ENCODE measurements at regions not wholly inside any gene's neighbourhood (a gene's known extent, or its start where the extent isn't known, plus 50 kb on each side); places are given as distances from the start of the nearest gene placed in this dataset.
A peak's percentile ranks its signal among the peaks of the same experiment; 100 is the strongest.

DNA sequence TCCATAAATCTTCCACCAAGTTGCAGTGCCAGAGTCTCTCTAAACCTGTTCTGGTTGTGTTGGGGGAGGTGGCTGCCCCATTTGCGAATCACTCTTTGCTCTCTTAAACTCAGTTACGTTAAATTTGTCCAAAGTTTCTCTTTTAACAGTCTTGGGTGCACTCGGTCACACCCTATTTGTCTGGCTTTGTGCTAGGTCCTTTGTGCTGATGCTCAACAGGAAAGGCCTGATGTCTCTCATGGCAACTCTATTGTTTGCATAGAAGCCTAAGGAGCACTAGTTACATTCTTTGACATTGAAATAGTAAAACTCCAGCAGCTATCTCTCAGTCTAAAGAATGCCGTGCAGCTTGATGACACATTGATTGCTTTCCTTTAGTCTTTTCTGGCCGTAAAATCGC lies 105.1 kb downstream of the TRMT11 start:
- DNase-seq (ENCODE audit: low read depth): no peak

DNA sequence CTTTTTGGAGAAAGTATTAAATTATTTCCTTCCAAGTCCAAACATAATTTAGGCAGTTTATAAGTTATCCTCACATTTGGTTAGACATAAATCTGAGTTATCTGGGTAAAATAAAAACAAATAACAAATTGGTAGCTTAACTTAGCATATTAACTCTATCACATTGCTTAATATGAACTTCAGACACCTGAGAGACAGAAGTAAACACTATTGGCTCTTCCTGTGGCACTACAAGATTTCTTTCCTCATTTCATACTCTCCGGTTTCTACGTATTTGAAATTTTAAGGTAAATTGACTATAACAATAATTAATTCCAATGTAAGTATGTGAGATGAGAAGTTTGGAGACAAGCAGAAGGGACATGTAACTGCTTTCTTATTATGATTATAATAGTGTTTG lies 106.8 kb downstream of the TRMT11 start:
- no peak for DNase-seq (ENCODE audit: low read depth)

DNA sequence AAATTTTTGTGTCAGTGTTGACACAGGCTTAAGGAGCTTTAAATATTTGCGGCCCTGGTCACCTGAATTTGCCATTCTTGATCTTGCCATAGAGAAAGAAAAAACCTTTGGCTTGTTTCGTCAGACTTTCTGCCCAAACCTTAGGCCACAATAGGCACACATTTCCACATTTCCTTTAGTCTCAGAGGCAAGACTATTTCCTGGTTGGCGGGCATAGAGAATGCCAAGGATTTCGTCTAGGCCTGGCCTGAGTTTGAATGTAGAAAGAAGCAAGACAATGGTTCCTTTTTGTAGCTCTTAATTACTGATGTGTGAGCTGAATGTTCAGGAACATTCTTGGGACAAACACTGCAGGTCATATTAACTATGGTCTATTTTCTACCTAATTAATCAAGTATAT lies 108.1 kb downstream of the TRMT11 start:
- no peak for DNase-seq (ENCODE audit: low read depth)

DNA sequence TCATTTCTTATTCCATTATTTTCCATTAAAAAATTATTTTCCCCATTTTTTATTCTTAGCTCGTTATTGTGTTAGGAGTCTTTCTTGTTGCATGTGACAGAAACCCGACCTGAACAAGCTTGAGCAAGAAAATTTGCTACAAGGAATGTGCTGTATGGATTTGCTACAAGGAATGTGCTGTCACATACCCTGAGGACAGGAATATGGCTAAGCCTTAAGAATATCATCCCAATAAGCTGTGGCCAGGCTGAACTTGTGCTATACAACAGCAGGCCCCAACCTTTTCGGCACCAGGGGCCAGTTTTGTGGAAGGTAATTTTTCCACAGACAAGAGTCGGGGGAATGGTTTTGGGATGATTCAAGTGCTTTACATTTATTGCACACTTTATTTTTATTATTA lies 114.0 kb downstream of the TRMT11 start:
- DNase-seq (ENCODE audit: low read depth): no peak

DNA sequence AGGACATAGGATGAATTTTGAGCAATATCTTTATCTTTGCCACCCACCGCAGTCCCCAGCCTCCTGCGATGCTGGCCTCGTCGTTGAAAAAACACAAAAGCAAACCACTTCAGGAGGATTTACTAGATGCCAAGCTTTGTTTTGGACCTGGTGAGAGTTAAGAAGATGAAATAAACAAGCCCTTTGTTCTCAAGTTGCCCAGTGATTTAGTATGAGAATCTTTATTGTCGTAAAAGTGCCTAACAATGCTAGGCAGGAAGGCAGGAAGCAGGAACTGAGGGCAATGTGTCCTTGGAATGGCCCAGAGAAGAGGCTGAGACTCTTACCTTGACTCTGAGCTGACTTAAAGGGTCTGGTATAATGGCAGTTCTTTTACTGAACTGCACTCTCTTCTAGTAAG lies 116.0 kb downstream of the TRMT11 start:
- DNase-seq (ENCODE audit: low read depth): no peak

DNA sequence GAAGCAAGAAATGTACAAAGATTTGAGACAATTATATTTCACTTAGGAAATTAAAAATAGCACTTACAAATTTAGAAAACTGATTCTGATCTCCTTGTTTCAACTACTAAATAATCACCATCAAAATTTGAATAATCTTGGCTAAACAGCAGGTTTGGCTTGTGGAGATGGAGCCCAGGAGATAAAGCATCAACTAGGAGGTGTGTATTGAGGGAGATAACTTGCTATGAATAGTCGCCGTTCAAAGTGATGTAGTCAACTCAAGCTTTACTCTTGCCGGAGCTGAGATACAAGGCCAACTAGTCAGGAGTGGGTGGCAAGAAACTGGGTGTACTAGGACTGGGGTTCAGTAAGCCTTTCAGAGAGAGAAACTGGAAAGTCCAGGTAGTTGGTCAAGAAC lies 117.7 kb downstream of the TRMT11 start:
- DNase-seq (ENCODE audit: low read depth): no peak

DNA sequence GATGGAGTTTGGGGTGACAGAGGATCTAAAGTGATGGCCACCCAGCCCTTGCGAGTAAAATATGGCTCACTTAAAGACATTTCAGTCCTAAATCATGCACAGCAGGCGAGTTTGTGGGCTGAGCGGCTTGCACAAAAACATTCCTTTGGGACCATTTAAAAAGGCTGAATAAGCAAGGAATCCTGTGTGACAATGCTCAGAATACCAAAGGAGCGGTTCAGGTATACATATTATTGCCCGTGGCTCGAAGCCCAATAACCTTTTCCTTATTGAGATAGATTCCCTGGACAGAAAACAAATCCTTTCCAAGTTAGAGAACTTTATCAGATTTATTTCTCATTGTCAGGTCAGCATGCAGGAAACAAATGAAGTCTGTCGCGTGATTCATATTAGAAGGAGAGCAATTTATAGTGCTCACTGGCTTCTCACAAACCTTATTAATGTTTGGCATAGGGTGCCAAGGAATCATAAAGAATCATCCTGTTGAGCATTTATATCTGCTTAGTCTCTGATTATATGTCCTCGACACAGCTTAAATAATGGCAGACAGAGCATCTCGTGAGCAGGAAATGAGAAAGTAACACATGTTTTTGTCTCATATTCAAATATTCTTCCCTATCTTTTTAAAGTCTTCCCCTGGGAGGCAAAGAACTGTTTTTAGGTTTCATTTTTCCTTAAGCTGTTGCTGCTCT lies 121.3 kb downstream of the TRMT11 start:
- DNase-seq (ENCODE audit: low read depth): no peak

DNA sequence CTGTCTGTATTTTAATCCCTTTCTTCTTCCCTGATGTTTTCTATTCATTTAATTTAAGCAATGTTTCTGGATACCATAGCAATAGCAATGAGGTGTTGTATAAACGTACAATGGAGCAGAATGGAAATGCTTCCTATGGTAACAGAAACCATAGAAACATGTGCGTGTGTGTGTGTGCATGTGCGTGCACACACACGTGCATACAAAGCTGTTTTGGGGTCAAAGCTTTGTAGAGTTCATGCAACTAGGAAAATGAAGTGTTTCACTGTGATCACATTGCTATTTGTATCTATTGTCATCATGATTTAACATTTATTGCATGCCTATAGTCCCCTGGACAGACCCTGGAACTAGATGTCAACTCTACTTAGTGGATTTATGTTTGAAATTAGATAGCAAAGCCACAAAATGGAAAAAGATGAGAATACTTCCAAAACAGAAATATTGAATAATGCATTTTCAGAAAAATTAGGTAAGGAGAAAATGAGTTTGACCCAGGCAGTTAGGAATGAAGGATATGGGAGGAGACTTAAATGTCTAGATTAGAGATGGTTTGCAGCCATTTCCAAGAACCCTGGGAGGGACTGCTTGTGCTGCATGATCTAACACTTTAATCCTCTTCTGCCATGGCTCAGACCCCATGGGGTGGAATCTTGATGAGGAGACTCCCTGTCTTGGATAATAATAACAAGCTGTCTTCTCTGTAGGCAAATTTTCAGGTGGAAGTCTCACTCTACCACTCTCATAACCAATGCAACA lies 124.4 kb downstream of the TRMT11 start:
- no peak for DNase-seq (ENCODE audit: low read depth)

DNA sequence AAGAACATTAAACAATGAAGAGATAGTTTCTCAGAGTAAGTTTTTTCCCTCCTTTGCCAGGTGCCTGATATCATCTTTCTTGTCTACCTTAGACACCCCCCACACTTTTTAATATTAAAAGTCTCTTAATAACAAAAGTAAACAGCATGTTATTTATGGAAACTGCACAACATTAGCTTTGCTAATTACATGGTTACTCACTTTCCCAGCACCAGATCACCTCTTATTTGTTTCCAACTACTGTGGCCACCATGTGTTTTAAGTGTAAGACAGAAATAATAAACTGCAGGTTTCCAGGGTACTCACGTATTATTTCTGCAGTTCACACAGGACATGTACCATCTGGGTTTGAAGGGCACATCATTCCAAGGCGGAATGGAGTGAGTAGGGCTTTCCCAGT lies 125.0 kb downstream of the TRMT11 start:
- DNase-seq (ENCODE audit: low read depth): no peak

DNA sequence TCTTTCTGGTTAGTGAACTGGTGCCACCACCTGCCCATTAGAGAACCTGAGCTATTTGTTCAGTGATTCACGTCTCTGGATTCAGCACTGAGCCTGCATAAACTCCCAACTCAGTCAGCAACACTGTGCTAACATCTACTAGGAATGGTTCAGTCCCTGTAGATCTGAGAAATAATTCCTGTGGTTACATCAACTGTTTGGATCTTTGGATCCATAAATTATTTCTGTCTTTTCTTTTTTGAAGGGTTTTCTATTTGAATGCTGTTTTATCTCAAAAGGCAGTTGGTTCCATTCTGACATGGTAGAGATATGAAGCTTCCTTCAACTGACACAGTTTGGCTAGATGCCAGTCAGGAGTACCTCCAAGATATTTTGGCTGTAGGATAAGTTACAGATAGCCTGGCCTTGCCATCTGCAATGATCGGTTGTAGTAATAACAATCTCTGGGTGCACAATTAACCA lies 125.9 kb downstream of the TRMT11 start:
- DNase-seq (ENCODE audit: low read depth): peak; percentile 29

DNA sequence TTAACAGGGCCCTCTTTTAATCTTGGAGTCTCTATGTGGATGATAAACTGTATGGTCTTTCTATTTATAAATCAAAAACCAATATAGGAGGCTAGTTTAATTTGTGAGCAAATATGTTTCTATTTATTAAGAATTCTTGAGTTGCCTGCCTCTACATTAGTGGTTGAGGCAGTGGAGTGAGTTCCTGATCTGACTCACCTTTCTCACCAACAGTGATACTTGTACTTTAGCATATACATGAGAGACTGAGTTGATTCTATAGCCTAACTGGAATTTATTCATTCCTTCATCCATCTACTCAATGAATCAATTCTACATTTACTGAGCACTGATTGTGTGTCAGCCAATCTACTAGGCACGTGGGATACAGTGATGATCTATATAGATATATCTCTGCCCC lies 126.9 kb downstream of the TRMT11 start:
- DNase-seq (ENCODE audit: low read depth): no peak

DNA sequence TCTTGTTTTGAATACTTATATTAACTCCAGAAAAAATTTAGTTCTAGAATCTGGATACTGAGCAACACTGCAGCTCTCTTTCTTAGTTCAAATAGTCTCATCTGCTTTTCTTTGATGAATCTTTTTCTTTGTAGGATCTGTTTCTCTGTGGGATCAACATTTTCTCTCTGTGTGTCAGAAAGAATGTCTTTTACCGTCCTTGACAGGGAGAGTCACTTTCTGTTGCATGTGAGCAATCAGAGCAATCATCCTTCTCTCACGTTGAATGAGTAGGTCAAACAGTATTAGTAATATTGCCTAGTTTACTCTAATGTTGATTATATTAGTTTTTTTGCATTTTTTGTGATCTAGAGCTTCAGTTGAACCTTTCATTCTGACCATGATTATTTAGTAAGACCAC lies 130.9 kb downstream of the TRMT11 start:
- DNase-seq (ENCODE audit: low read depth): no peak

DNA sequence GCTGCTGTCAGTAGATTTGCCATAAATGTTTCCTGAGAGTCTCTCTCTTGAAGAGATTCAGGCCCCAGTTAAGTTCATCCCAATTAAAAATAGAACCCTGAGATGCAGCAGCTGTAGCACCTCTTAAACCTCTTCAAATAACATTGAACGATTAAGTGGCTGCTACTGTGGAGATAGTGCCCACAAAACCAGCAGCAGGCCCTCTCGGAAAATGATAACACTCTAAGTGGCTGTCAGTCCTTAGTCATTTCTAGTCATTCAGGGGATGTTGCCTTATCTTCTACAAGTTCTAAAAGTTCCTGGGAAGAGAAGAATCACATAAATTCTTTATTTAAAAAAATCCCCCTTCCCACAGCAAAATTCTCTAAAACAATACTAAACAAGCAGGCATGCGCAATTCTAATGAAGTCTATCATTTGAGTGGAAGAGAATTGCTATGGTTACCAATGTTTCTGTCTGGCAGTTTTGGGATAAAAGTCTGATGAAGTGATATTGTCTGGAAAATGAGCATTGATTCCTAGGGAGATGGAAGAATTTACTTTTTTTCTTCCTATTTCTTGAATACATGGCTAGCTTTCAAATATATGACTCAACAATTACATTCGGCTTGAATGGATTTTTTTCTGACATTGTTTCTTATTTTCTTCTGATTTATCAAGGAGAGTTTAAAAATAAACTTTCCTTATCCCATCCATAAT lies 131.9 kb downstream of the TRMT11 start:
- DNase-seq (ENCODE audit: low read depth): no peak

DNA sequence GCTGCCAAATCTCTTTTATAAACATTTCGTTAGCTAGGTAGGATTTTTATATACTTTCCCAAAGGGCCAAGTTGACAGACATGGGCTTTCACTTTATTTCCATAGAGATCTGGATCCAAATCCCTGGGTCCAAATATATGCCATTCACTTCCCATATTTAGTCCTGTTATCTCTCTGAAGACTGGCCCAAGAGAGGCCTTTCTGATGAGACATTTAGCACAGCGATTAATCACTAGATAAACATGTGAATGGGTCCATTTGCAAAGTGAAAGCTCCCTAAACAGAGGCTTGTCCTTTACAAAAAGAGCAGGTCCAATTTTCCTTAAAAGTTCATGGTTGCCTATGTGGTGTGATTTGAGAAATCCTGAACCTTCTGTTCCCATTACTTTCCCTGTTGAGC lies 132.6 kb downstream of the TRMT11 start:
- no peak for DNase-seq (ENCODE audit: low read depth)

DNA sequence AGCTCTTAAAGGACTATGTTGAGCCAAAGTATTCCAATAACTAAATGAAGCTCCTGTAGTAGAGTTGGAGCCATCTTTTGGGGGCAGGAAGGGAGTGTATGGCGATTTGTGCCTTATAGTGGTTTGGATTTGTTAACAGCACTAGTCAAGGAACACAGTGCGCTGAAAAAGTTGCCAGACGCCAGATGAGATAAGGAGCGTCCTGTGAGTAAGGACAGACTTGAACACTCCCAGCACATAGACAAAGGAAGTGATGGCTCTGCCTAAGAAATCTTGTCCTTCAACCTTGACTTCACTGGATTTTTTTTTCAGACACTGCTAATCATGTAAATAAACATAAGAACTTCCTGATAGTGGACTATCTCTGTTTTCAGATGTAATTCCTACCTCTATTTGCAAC lies 136.9 kb downstream of the TRMT11 start:
- DNase-seq (ENCODE audit: low read depth): no peak

DNA sequence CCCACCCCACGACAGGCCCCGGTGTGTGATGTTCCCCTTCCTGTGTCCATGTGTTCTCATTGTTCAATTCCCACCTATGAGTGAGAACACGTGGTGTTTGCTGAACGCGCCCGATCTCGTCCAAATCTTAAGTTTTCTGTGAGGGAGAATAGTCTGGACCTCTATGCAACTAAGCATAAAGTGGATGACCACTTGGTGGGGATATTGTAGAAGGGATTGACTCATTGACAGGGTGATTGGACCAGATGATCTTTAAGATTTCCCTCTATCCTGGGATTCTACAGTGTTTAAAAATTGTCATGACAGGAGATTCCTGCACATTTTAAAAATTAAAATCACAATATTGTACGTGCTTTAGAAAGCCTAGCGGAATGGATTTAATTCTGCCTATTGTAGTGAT lies 141.3 kb downstream of the TRMT11 start:
- no peak for DNase-seq (ENCODE audit: low read depth)

DNA sequence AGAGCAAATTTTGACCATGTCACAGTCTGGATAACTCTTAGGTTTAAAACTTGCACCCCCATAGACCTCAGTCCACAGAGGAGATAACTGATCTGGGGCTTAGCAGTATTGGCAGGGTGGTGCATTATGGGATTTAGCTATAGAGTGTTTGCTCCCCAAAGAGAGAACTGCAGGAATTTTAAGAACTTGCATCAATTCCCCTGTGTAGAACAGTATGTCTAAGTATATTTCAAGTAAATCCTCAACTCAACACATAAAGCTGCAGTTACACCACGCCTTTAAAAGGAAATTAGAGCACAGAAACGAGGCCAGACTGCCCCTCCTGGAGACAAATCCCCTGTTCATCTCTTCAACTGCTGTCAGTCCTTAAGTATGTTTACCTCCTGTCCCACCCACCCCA lies 144.9 kb downstream of the TRMT11 start:
- DNase-seq (ENCODE audit: low read depth): no peak

DNA sequence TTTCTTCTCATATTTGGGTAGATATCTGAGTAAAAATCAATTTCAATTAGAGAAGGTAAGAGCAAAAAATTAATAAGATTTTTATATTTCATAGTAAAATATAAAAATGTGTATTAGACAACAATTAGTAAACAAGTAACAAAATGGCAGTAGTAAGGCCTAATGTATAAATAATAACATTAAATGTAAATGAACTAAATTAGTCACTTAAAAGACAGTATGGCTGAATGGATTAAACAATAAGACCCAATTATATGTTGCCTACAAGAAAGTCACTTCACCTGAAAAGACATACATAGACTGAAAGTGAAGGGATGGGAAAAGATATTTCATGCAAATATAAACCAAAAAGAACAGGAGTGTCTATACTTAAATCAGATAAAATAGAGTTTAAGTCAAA lies 147.6 kb downstream of the TRMT11 start:
- no peak for DNase-seq (ENCODE audit: low read depth)

DNA sequence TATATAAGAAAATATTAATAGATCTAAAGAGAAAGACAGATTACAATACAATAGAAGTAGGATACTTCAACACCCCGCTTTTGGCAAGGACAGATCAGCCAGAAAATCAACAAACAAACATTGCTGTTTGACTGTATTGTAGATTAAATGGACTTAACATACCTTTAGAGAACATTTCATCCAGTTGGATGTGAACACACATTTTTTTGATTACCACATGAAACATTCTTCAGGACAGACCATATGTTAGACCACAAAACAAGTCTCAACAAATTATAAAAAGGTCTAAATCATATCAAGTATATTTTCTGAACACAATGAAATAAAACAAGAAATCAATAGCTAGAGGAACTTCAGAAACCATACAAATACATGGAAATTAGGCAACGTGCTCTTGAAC lies 148.2 kb downstream of the TRMT11 start:
- no peak for DNase-seq (ENCODE audit: low read depth)

DNA sequence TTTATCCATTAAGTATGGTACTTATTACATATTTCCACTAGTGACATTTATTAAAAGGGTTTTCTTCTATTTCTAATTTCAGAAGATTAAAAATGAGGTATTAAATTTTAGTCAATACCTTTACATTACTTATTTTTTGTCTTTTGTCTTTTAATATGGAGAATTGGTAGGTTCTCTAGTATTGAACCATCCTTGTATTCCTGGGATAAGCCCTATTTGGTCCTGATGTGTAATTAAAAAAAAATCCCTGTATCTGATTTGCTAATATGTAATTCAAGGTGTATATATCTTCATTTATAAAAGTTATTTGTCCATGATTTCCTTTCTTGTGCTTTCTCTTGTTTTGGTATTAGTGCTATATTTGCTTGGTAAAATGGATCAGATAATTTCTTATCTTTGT lies 153.7 kb downstream of the TRMT11 start:
- no peak for DNase-seq (ENCODE audit: low read depth)

DNA sequence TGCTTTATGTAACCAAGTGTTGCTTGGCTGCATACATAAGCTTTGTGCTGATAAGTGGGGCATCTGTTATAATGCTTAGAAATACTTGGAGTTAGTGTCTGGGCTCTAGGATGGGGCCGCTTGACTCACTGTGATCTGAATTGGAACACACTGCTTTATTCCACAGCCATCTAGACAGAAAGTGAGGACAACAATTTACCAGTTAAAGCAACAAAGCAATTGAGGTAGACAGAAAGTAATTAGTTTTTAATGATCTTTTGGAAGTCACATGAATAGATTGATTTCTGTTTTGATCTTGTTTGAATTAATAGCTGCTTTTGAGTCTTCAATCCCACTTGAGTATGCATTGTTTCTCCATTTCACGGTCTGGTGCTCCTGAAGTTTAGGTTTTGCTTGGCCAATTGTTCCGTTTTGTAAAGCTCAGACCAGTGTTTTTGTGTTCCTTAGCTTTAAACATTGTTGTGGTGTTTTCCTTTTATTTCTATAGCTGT lies 157.5 kb downstream of the TRMT11 start:
- peak; percentile 15 for DNase-seq (ENCODE audit: low read depth)

DNA sequence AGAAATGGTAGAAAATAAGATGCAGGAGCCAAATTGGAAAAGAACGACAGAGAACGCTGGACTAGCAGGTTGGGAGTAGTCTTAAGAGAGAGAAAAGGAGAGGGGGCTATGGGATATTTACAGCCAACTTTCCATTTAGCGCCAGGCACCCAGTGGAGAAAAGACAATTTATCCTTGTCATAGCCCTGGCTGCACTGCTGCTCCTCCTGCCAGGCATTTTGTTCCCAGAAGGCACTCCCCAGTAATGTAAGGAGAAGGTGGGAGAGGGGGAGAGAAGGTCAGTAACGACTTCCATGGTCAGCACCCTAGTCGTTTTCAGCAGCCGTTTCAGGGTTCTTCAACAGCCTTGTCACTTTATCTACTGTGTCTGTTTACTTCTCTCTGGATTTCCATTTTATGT lies 159.0 kb downstream of the TRMT11 start:
- no peak for DNase-seq (ENCODE audit: low read depth)

DNA sequence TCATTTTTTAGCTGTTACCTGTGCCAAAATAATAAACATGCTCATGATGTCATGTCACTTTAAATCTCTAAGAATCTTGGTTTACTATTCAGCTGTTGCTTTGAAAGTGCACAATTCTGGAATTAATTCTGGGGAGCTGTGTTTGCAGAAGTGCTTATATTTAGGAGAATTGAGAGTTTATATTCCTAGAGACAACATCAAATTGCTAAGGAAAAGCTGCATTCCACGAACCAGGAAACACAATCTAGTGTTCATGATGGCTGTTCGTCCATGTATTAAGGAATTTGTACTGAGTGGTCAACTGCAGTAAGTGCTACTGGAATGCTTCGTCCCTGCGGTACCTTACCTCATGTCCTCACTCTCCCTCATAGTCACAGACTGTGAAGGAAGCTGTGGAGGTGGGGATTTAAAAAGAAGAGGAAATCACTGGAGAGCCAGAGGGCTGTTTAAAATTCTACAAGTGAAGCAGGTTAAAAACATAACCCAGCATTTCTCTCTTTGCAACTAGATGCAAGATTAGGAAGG lies 161.0 kb downstream of the TRMT11 start:
- DNase-seq (ENCODE audit: low read depth): peak; percentile 67
